ENCODE measurements at regions not wholly inside any gene's neighbourhood (a gene's known extent, or its start where the extent isn't known, plus 50 kb on each side); places are given as distances from the start of the nearest gene placed in this dataset.

DNA sequence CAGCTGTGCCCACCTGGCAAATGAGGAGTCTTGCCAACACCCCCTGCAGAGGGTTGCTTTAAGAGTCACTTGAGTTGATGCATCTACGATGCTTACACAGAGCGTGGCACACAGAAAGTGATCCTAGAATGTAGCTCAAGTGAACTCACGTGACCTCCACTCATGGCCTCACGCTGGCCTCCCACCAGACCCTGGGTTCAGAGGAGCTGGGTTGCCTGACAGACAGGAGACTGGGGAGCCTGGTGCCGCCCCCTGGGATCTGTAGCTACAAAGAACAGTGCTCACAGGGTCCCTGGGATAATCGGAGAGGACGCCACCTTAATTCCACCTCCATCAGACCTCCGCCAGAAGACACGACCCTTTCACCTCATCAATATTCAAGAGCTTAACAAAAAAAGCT lies 81.4 kb upstream of the CASZ1 start:
- ChIA-PET CTCF (ENCODE audit: unreplicated experiment) (no interaction called here), POLR2A (interaction anchor here (0.6 kb wide), 1 partner anchor 407 kb away, joined by 7 read pairs; no protein-coding TSS in a partner anchor)

DNA sequence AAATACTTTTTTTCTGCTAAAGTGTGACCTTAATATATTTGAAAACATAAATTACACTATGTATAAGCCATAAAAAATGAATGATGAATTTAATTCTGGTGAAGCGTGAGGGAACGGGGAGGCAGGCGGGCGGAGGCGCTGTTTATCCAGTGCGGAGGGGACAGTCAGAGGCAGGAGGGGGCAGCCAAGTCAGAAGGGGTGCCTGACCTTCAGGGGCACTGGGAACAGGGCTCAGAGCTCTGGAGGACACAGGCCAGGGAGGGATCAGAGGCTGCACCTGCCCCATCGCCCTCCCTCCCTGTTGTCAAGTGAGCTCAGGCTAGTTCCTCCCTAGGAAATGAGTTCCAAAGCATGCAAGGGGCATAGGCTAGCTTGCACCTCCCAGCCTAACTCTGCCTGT lies 82.0 kb upstream of the CASZ1 start:
- Histone ChIP-seq H4K20me1 (ENCODE audit: insufficient read depth, low read length) (no peaks in the 10 kb centered on the region), H3K4me2 (ENCODE audit: low read length) (no peak overlapping the region), H2AFZ (ENCODE audit: low read length) (no peak overlapping the region), H3K27ac (ENCODE audit: low read depth, low read length, poor library complexity, severe bottlenecking) (no peak overlapping the region), H3K9me2 (ENCODE audit: insufficient read depth, low read length) (no peaks in the 10 kb centered on the region), H3K79me2 (ENCODE audit: insufficient read depth, low read depth, low read length) (no peaks in the 10 kb centered on the region), H3K4me3 (ENCODE audit: low read depth, low read length, poor library complexity, severe bottlenecking) (no peak overlapping the region), H3K9me3 (ENCODE audit: low read length) (no peaks in the 10 kb centered on the region), H3K36me3 (ENCODE audit: insufficient read depth, low read length) (no peaks in the 10 kb centered on the region), H3K4me1 (ENCODE audit: insufficient read depth, low read length, poor library complexity, severe bottlenecking) (no peaks in the 10 kb centered on the region)
- CTCF ChIA-PET (ENCODE audit: unreplicated experiment) = no interaction called here
- TF ChIP-seq, protein P1, sequence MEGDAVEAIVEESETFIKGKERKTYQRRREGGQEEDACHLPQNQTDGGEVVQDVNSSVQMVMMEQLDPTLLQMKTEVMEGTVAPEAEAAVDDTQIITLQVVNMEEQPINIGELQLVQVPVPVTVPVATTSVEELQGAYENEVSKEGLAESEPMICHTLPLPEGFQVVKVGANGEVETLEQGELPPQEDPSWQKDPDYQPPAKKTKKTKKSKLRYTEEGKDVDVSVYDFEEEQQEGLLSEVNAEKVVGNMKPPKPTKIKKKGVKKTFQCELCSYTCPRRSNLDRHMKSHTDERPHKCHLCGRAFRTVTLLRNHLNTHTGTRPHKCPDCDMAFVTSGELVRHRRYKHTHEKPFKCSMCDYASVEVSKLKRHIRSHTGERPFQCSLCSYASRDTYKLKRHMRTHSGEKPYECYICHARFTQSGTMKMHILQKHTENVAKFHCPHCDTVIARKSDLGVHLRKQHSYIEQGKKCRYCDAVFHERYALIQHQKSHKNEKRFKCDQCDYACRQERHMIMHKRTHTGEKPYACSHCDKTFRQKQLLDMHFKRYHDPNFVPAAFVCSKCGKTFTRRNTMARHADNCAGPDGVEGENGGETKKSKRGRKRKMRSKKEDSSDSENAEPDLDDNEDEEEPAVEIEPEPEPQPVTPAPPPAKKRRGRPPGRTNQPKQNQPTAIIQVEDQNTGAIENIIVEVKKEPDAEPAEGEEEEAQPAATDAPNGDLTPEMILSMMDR (conservative IDR thresholded peaks at IDR 0.05; ENCODE audit: low read length) = no peak
- no peak for TF ChIP-seq EZH2phosphoT487 (IDR thresholded peaks at IDR 0.05; ENCODE audit: borderline replicate concordance, low read depth, low read length)
- POLR2A ChIA-PET = interaction anchor here (0.6 kb wide), 1 partner anchor 408 kb away, joined by 7 read pairs; no protein-coding TSS in a partner anchor
- BruUV-seq (replicated peaks) = no TSS peak
- DNase-seq (ENCODE audit: low spot score) = no peak
- intact Hi-C loops (cut with micrococcal nuclease; ENCODE audit: unreplicated experiment) = no loop called here

More for the DNA sequence above, 81.4 kb upstream of the CASZ1 start:
- Histone ChIP-seq H3K9me3 (ENCODE audit: low read length) (no peaks in the 10 kb centered on the region), H3K36me3 (ENCODE audit: insufficient read depth, low read length) (no peaks in the 10 kb centered on the region), H3K4me2 (ENCODE audit: low read length) (no peak overlapping the region), H2AFZ (ENCODE audit: low read length) (no peak overlapping the region), H3K27ac (ENCODE audit: low read depth, low read length, poor library complexity, severe bottlenecking) (no peak overlapping the region), H3K4me3 (ENCODE audit: low read depth, low read length, poor library complexity, severe bottlenecking) (no peak overlapping the region), H3K79me2 (ENCODE audit: insufficient read depth, low read depth, low read length) (no peaks in the 10 kb centered on the region), H4K20me1 (ENCODE audit: insufficient read depth, low read length) (no peaks in the 10 kb centered on the region), H3K4me1 (ENCODE audit: insufficient read depth, low read length, poor library complexity, severe bottlenecking) (no peaks in the 10 kb centered on the region), H3K9me2 (ENCODE audit: insufficient read depth, low read length) (no peaks in the 10 kb centered on the region)
- BruUV-seq (replicated peaks) = no TSS peak
- DNase-seq (ENCODE audit: low spot score) = no peak
- no peak for TF ChIP-seq EZH2phosphoT487 (IDR thresholded peaks at IDR 0.05; ENCODE audit: borderline replicate concordance, low read depth, low read length)
- TF ChIP-seq, protein P1 (conservative IDR thresholded peaks at IDR 0.05; ENCODE audit: low read length) = no peak
- intact Hi-C loops (cut with micrococcal nuclease; ENCODE audit: unreplicated experiment) = no loop called here

DNA sequence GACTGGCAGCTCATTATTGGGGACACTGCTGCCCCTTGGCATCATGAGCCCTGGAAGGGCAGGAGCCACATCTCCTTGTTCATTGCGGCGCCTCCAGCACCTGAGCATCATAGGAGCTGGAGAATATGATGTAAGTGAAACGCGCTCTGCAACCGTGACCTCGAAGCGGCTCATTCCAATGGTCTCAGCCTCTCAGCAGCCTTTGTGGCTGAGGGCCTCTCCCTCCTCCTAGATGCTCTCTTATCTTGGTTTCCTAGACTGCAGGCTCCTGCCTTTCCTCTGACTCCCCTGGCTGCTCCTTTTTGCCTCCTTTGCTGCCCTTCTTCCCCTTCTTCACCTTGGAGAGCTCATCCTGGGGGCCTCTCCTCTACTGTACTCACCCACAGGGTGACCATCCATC lies 83.6 kb upstream of the CASZ1 start:
- H3K27ac ChIP-seq (ENCODE audit: low read depth, low read length, poor library complexity, severe bottlenecking) = no peak overlapping the region
- no peaks in the 10 kb centered on the region for H3K4me1 ChIP-seq (ENCODE audit: insufficient read depth, low read length, poor library complexity, severe bottlenecking)
- BruUV-seq (replicated peaks) = no TSS peak
- ChIA-PET POLR2A (no interaction called here), CTCF (ENCODE audit: unreplicated experiment) (interaction anchor here (0.5 kb wide), 1 partner anchor 17 kb away, joined by 3 read pairs; no protein-coding TSS in a partner anchor)
- intact Hi-C loops (cut with micrococcal nuclease; ENCODE audit: unreplicated experiment) = no loop called here
- DNase-seq (ENCODE audit: low spot score) = no peak
- no peaks in the 10 kb centered on the region for H4K20me1 ChIP-seq (ENCODE audit: insufficient read depth, low read length)
- no peaks in the 10 kb centered on the region for H3K9me2 ChIP-seq (ENCODE audit: insufficient read depth, low read length)
- TF ChIP-seq EZH2phosphoT487 (IDR thresholded peaks at IDR 0.05; ENCODE audit: borderline replicate concordance, low read depth, low read length) = no peak
- TF ChIP-seq, protein P1 (conservative IDR thresholded peaks at IDR 0.05; ENCODE audit: low read length) = no peak
- H3K4me3 ChIP-seq (ENCODE audit: low read depth, low read length, poor library complexity, severe bottlenecking) = no peak overlapping the region
- H3K79me2 ChIP-seq (ENCODE audit: insufficient read depth, low read depth, low read length) = no peaks in the 10 kb centered on the region
- no peak overlapping the region for H3K4me2 ChIP-seq (ENCODE audit: low read length)
- H2AFZ ChIP-seq (ENCODE audit: low read length) = no peak overlapping the region
- H3K9me3 ChIP-seq (ENCODE audit: low read length) = no peaks in the 10 kb centered on the region
- no peaks in the 10 kb centered on the region for H3K36me3 ChIP-seq (ENCODE audit: insufficient read depth, low read length)

Data from OCI-LY7 (cell line).